HepG2 (cell line): ENCODE measurements at regions not wholly inside any gene's neighbourhood (a gene's known extent, or its start where the extent isn't known, plus 50 kb on each side); places are given as distances from the start of the nearest gene placed in this dataset.

Source experiments
- ATAC-seq: fragments of 200-7000 bp; cut with Tn5 transposase; 3 replicates; pipeline ENCODE4 v1.9.1; 2020; ENCODE audit warnings: mild to moderate bottlenecking, moderate library complexity
- BruUV-seq: library from RNA; stranded (reverse); fragments of 400-500 nt; replicated peaks from 2 replicates; lab custom pipeline; 2021; lab: Mats Ljungman, UMichigan
- CTCF ChIA-PET: fragments of 300-600 bp; formaldehyde crosslinking; extraction: SDS; loops from one replicate; lab custom pipeline; 2021; ENCODE audit warnings: low total read pairs, inconsistent platforms, low intra/inter-chr PET ratio; lab: Yijun Ruan, JAX
- POLR2A ChIA-PET: fragments of 350-600 bp; sonication (Branson Sonifier 250); formaldehyde crosslinking; loops from one replicate; lab custom pipeline; 2020; ENCODE audit warnings: antibody characterized with exemption, inconsistent platforms; lab: Yijun Ruan, JAX
- DNase-seq: peaks from one replicate; pipeline ENCODE4 v3.0.0-alpha.2; 2015; ENCODE audit warnings: low spot score
- FAIRE-seq: peaks from 3 replicates; lab custom pipeline; 2011; peaks lifted over from hg19 to GRCh38; lab: Jason Lieb, UNC
- H2AFZ ChIP-seq: one replicate; pipeline ENCODE4 v1.6.1; 2011; ENCODE audit warnings: low read length, inconsistent platforms
- H3K27ac ChIP-seq: fragments of 300-600 bp; 3 replicates; pipeline ENCODE4 v1.8.0; 2011; ENCODE audit warnings: mixed run types, mild to moderate bottlenecking, mixed read lengths, low read length, inconsistent platforms; ENCODE audit not compliant: insufficient read depth; ENCODE audit errors: extremely low read length
- H3K27me3 ChIP-seq, 2 experiments: fragments of 200-600 bp in 1 of 2; 2 replicates in 1 of 2; 3 replicates in 1 of 2; pipeline versions ENCODE4 v1.6.0 to v1.8.0; 2011; ENCODE audit warnings: low read length in 2 of 2, mild to moderate bottlenecking in 2 of 2, moderate library complexity in 2 of 2, inconsistent platforms in 1 of 2; ENCODE audit not compliant: insufficient read depth in 2 of 2, control insufficient read depth in 1 of 2
- H3K36me3 ChIP-seq, 2 experiments: fragments of 200-600 bp in 1 of 2; replicated peaks in 1 of 2; 2 replicates in 1 of 2; 3 replicates in 1 of 2; pipeline versions ENCODE4 v1.5.1 to v1.8.0; 2011; ENCODE audit warnings: low read length in 2 of 2, inconsistent platforms in 1 of 2; ENCODE audit not compliant: insufficient read depth in 2 of 2, control insufficient read depth in 1 of 2
- H3K4me1 ChIP-seq: 2 replicates; pipeline ENCODE4 v1.5.1; 2012; ENCODE audit warnings: low read length, inconsistent platforms; ENCODE audit not compliant: insufficient read depth
- H3K4me2 ChIP-seq: 2 replicates; pipeline ENCODE4 v1.6.0; 2011; ENCODE audit warnings: low read depth, low read length, inconsistent platforms
- H3K4me3 ChIP-seq, 3 experiments: fragments of 200-600 bp in 1 of 3; sonication (generic), shearing (Covaris generic) in 1 of 3; replicated peaks in 1 of 3; 2 replicates each; pipeline ENCODE4 v1.5.1; 2011 to 2016; ENCODE audit warnings: low read length in 3 of 3, inconsistent platforms in 2 of 3, low read depth in 2 of 3, mild to moderate bottlenecking in 2 of 3, control low read depth in 1 of 3, mixed read lengths in 1 of 3; ENCODE audit not compliant: insufficient read depth in 1 of 3
- H3K79me2 ChIP-seq: one replicate; pipeline ENCODE4 v1.6.1; 2011; ENCODE audit warnings: low read length, inconsistent platforms; ENCODE audit not compliant: insufficient read depth
- H3K9ac ChIP-seq: 2 replicates; pipeline ENCODE4 v1.6.0; 2011; ENCODE audit warnings: mild to moderate bottlenecking, low read depth, low read length, inconsistent platforms; ENCODE audit not compliant: insufficient read depth
- H3K9me3 ChIP-seq: 2 replicates; pipeline ENCODE4 v1.5.1; 2012; ENCODE audit warnings: mild to moderate bottlenecking, low read length
- H4K20me1 ChIP-seq: 2 replicates; pipeline ENCODE4 v1.6.0; 2011; ENCODE audit warnings: inconsistent platforms, mild to moderate bottlenecking, low read length, moderate library complexity; ENCODE audit not compliant: insufficient read depth
- BRCA1 ChIP-seq: sonication (generic); formaldehyde crosslinking; IDR thresholded peaks from 2 replicates; pipeline ENCODE4 v1.4.0; 2020; ENCODE audit warnings: missing genetic modification reagents
- CEBPB ChIP-seq: IDR thresholded peaks from 2 replicates; pipeline ENCODE4 v1.6.1; 2011; ENCODE audit warnings: low read depth, low read length, improper control_type of control experiment, borderline replicate concordance
- HOXA9 ChIP-seq: sonication (generic); formaldehyde crosslinking; IDR thresholded peaks from 2 replicates; pipeline ENCODE4 v1.8.1; 2022; ENCODE audit warnings: missing genetic modification reagents, mild to moderate bottlenecking, moderate library complexity, borderline replicate concordance
- KLF11 ChIP-seq: IDR thresholded peaks from 2 replicates; pipeline ENCODE4 v1.6.1; 2016; ENCODE audit warnings: missing compliant biosample characterization
- MAF1 ChIP-seq: sonication (generic); formaldehyde crosslinking; IDR thresholded peaks from 2 replicates; pipeline ENCODE4 v1.5.0; 2020; ENCODE audit warnings: missing genetic modification reagents, borderline replicate concordance
- MAFK ChIP-seq, 2 experiments: IDR thresholded peaks in 1 of 2; conservative IDR thresholded peaks in 1 of 2; 2 replicates each; pipeline ENCODE4 v1.6.1; 2011; ENCODE audit warnings: improper control_type of control experiment in 2 of 2, low read length in 2 of 2
- SOX13 ChIP-seq, 3 experiments: fragments of 450-650 bp in 1 of 3; sonication (generic) in 1 of 3; formaldehyde crosslinking in 1 of 3; IDR thresholded peaks in 2 of 3; conservative IDR thresholded peaks in 1 of 3; 2 replicates each; pipeline versions ENCODE4 v1.5.0 to v1.6.1; 2016 to 2020; ENCODE audit warnings: antibody characterized with exemption in 1 of 3, mild to moderate bottlenecking in 1 of 3, missing compliant biosample characterization in 1 of 3, missing genetic modification reagents in 1 of 3, moderate library complexity in 1 of 3
- ZBTB3 ChIP-seq: sonication (generic); formaldehyde crosslinking; IDR thresholded peaks from 2 replicates; pipeline ENCODE4 v1.4.0; 2020; ENCODE audit warnings: low read depth, mild to moderate bottlenecking, moderate library complexity, missing genetic modification reagents, borderline replicate concordance
- ZNF224 ChIP-seq: sonication (generic); formaldehyde crosslinking; IDR thresholded peaks from 2 replicates; pipeline ENCODE4 v1.5.0; 2020; ENCODE audit warnings: mild to moderate bottlenecking, missing genetic modification reagents
- WGBS: methylation state at CpG from one replicate; pipeline ENCODE4 v1.1.6; 2017; ENCODE audit warnings: low lambda C conversion rate; 5-methylcytosine and 5-hydroxymethylcytosine counted together
- in situ Hi-C: cut with HindIII; loops from 2 replicates; pipeline ENCODE4 v1.10.0; 2017; ENCODE audit warnings: low pct_unique_long_range_greater_than_20kb; ENCODE audit not compliant: extremely low pct_ligation_motif_present
- intact Hi-C: fragments of 100-400 bp; cut with micrococcal nuclease; formaldehyde crosslinking; loops from one replicate; pipeline ENCODE4 v1.10.0; 2022; ENCODE audit not compliant: unreplicated experiment
- TF ChIP-seq, protein P1 (sequence below): IDR thresholded peaks from 2 replicates; pipeline ENCODE4 v1.6.1; 2012; ENCODE audit warnings: low read depth, low read length, improper control_type of control experiment
- TF ChIP-seq, protein P2 (sequence below): sonication (generic); formaldehyde crosslinking; IDR thresholded peaks from 2 replicates; pipeline ENCODE4 v1.4.0; 2020; ENCODE audit warnings: missing genetic modification reagents
- TF ChIP-seq, protein P3 (sequence below): sonication (generic); formaldehyde crosslinking; IDR thresholded peaks from 2 replicates; pipeline ENCODE4 v1.4.0; 2020; ENCODE audit warnings: low read depth, mild to moderate bottlenecking, missing genetic modification reagents
- TF ChIP-seq, protein P4 (sequence below): sonication (generic); formaldehyde crosslinking; IDR thresholded peaks from 2 replicates; pipeline ENCODE4 v1.8.1; 2023; ENCODE audit warnings: missing genetic modification reagents, mild to moderate bottlenecking, borderline replicate concordance

DNA sequence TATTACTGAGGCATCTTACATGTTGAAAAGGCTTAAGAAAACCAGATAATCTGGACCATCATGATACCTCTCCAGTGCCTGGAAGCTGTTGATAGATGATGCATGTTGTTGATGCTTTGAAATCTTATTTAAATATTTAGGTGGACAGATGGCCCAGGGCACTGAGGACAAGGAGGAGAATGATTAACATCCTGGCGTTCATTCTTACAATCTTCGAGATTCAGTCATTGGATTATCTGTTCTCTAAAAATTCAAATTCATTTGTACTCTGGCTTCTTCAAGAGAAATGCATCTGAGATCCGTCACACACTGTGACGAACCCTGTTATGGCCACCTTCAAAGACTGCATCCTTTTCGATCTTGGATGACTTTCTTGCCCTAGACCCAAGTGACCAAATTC lies 121.3 kb upstream of the IGF1 start (continued):
- TF ChIP-seq MAFK (conservative IDR thresholded peaks at IDR 0.05 in 1 of 2, IDR thresholded peaks at IDR 0.05 in 1 of 2; ENCODE audit: low read length in 2 of 2) (no peak), MAF1 (CRISPR knock-in tag) (no peak), ZNF224 (CRISPR knock-in tag) (no peak), SOX13 (IDR thresholded peaks at IDR 0.05) (no peak), SOX13 (CRISPR knock-in tag; conservative IDR thresholded peaks at IDR 0.05 in 1 of 2, IDR thresholded peaks at IDR 0.05 in 1 of 2) (no peak), BRCA1 (CRISPR knock-in tag) (no peak)
- TF ChIP-seq, all 625 proteins: peak for 0

DNA sequence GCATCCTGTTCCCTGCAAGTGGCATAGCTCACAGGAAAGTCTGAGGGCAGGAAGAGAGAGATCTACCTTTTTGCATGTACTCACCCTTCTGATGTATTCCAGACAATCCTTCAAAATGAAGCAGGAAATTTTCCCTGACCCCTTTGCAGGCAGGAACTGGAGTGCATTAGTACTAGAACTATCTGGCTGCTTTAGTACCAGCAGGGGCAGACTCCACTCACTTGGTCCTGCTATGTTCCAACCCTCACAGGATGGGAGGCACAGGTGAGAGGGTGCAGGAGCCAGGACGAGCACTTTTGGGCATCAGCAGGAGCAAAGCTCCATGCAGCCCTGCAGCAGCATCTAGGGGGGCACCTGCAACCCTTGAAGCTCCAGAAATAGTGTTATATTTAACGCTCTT lies 116.3 kb upstream of the IGF1 start:
- FAIRE-seq (no peak), ATAC-seq (no peak; the same call in 2 of the 3 replicates), DNase-seq (no peak)
- Histone ChIP-seq H3K27me3 (no peaks in the 10 kb centered on the region; a peak in 1 of 5 replicates), H3K4me3 (no peak overlapping the region), H3K4me1 (no peaks in the 10 kb centered on the region), H3K27ac (no peak overlapping the region), H3K36me3 (no peaks in the 10 kb centered on the region), H3K9ac (no peak overlapping the region), H3K79me2 (no peaks in the 10 kb centered on the region), H2AFZ (no peak overlapping the region), H3K4me2 (no peak overlapping the region), H3K9me3 (no peaks in the 10 kb centered on the region), H4K20me1 (no peaks in the 10 kb centered on the region)
- ChIA-PET POLR2A (no interaction called here), CTCF (no interaction called here)
- intact Hi-C loops (no loop called here), in situ Hi-C loops (no loop called here)
- BruUV-seq, result no TSS peak
- 0% methylated on average over 1 of the region's 2 CpGs for WGBS
- TF ChIP-seq KLF11 (CRISPR knock-in tag), result no peak
- TF ChIP-seq, protein P1, sequence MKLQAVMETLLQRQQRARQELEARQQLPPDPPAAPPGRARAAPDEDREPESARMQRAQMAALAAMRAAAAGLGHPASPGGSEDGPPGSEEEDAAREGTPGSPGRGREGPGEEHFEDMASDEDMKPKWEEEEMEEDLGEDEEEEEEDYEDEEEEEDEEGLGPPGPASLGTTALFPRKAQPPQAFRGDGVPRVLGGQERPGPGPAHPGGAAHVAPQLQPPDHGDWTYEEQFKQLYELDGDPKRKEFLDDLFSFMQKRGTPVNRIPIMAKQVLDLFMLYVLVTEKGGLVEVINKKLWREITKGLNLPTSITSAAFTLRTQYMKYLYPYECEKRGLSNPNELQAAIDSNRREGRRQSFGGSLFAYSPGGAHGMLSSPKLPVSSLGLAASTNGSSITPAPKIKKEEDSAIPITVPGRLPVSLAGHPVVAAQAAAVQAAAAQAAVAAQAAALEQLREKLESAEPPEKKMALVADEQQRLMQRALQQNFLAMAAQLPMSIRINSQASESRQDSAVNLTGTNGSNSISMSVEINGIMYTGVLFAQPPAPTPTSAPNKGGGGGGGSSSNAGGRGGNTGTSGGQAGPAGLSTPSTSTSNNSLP, result no peak
- no peak for TF ChIP-seq ZBTB3 (CRISPR knock-in tag)
- TF ChIP-seq, protein P2, sequence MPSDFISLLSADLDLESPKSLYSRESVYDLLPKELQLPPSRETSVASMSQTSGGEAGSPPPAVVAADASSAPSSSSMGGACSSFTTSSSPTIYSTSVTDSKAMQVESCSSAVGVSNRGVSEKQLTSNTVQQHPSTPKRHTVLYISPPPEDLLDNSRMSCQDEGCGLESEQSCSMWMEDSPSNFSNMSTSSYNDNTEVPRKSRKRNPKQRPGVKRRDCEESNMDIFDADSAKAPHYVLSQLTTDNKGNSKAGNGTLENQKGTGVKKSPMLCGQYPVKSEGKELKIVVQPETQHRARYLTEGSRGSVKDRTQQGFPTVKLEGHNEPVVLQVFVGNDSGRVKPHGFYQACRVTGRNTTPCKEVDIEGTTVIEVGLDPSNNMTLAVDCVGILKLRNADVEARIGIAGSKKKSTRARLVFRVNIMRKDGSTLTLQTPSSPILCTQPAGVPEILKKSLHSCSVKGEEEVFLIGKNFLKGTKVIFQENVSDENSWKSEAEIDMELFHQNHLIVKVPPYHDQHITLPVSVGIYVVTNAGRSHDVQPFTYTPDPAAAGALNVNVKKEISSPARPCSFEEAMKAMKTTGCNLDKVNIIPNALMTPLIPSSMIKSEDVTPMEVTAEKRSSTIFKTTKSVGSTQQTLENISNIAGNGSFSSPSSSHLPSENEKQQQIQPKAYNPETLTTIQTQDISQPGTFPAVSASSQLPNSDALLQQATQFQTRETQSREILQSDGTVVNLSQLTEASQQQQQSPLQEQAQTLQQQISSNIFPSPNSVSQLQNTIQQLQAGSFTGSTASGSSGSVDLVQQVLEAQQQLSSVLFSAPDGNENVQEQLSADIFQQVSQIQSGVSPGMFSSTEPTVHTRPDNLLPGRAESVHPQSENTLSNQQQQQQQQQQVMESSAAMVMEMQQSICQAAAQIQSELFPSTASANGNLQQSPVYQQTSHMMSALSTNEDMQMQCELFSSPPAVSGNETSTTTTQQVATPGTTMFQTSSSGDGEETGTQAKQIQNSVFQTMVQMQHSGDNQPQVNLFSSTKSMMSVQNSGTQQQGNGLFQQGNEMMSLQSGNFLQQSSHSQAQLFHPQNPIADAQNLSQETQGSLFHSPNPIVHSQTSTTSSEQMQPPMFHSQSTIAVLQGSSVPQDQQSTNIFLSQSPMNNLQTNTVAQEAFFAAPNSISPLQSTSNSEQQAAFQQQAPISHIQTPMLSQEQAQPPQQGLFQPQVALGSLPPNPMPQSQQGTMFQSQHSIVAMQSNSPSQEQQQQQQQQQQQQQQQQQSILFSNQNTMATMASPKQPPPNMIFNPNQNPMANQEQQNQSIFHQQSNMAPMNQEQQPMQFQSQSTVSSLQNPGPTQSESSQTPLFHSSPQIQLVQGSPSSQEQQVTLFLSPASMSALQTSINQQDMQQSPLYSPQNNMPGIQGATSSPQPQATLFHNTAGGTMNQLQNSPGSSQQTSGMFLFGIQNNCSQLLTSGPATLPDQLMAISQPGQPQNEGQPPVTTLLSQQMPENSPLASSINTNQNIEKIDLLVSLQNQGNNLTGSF (CRISPR knock-in tag), result no peak
- TF ChIP-seq, protein P3, sequence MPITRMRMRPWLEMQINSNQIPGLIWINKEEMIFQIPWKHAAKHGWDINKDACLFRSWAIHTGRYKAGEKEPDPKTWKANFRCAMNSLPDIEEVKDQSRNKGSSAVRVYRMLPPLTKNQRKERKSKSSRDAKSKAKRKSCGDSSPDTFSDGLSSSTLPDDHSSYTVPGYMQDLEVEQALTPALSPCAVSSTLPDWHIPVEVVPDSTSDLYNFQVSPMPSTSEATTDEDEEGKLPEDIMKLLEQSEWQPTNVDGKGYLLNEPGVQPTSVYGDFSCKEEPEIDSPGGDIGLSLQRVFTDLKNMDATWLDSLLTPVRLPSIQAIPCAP, result no peak
- TF ChIP-seq HOXA9, result no peak
- TF ChIP-seq CEBPB, result no peak
- TF ChIP-seq, protein P4, sequence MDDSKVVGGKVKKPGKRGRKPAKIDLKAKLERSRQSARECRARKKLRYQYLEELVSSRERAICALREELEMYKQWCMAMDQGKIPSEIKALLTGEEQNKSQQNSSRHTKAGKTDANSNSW (CRISPR knock-in tag), result no peak
